ENCODE measurements at regions not wholly inside any gene's neighbourhood (a gene's known extent, or its start where the extent isn't known, plus 50 kb on each side); places are given as distances from the start of the nearest gene placed in this dataset.

DNA sequence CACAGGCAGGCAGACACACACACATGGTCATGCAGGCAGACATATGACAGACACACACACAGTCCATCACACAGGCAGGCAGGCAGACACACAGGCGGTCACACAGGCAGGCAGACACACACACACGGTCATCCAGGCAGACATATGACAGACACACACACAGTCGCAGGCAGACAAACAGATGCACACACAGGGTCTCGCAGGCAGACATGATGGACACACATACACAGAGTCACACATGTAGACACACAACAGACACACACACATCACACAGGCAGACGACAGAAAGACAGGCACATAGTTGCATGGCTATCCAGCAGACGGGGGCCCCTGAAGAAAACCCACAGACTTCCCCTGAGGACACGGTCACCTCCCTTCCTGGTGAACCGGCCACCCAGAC, 135.4 kb downstream of the NCOR2 start:
- Histone ChIP-seq H3F3A (ENCODE audit: low read depth) (no peaks in the 10 kb centered on the region), H3K9ac (ENCODE audit: low read depth, low read length, poor library complexity, severe bottlenecking) (no peak overlapping the region), H3K36me3 (ENCODE audit: insufficient read depth, low read length) (peaks cover 43% of the 10 kb centered on the region; the same call in 1 of the 2 replicates), H3K79me2 (ENCODE audit: insufficient read depth, low read length) (peaks cover 6% of the 10 kb centered on the region; the same call in 1 of the 2 replicates), H3K4me1 (ENCODE audit: insufficient read depth, low read length, poor library complexity, severe bottlenecking) (no peaks in the 10 kb centered on the region), H4K20me1 (ENCODE audit: insufficient read depth, low read length, poor library complexity, severe bottlenecking) (no peaks in the 10 kb centered on the region), H3K9me2 (replicated peaks; ENCODE audit: low read depth, low read length) (no peaks in the 10 kb centered on the region), H3K4me3 (ENCODE audit: low read length, poor library complexity, severe bottlenecking) (no peak overlapping the region), H3K9me3 (ENCODE audit: insufficient read depth, low read depth, low read length) (no peaks in the 10 kb centered on the region), H3K4me2 (ENCODE audit: low read depth, low read length, poor library complexity, severe bottlenecking) (no peak overlapping the region), H3K27me3 (ENCODE audit: insufficient read depth, low read length, poor library complexity, severe bottlenecking) (no peaks in the 10 kb centered on the region), H2AFZ (ENCODE audit: low read length) (no peak overlapping the region)
- TF ChIP-seq EZH2phosphoT487 (IDR thresholded peaks at IDR 0.05; ENCODE audit: borderline replicate concordance) (no peak), CTCF (conservative IDR thresholded peaks at IDR 0.05; ENCODE audit: low read length) (no peak)

DNA sequence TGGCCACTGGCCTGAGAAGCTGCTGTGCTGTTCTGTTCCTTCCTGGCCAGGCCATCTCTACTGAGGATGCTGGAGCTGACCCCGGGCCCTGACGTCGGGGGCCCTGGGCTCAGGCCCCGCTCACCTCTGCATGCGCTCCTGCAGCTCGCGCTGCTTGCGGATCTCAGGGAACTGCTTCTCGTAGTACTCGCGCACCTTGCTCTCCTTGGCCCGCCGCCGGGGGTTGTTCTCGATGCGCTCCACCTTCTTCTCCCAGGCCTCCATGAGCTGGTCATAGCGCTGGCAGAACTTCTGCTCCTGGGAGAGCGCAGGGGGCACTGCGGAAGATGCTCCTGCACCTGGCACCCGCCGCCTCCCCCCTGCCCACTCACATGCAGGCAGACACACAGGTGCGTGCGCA, 135.6 kb downstream of the RFLNA start:
- Histone ChIP-seq H3K4me1 (ENCODE audit: insufficient read depth, low read length, poor library complexity, severe bottlenecking) (no peaks in the 10 kb centered on the region), H3K36me3 (ENCODE audit: insufficient read depth, low read length) (peaks cover 43% of the 10 kb centered on the region; the same call in 1 of the 2 replicates), H3K79me2 (ENCODE audit: insufficient read depth, low read length) (peaks cover 6% of the 10 kb centered on the region; the same call in 1 of the 2 replicates), H3K9me3 (ENCODE audit: insufficient read depth, low read depth, low read length) (no peaks in the 10 kb centered on the region), H3K27me3 (ENCODE audit: insufficient read depth, low read length, poor library complexity, severe bottlenecking) (no peaks in the 10 kb centered on the region), H3K9me2 (replicated peaks; ENCODE audit: low read depth, low read length) (no peaks in the 10 kb centered on the region), H3K9ac (ENCODE audit: low read depth, low read length, poor library complexity, severe bottlenecking) (no peak overlapping the region), H3K4me2 (ENCODE audit: low read depth, low read length, poor library complexity, severe bottlenecking) (no peak overlapping the region), H4K20me1 (ENCODE audit: insufficient read depth, low read length, poor library complexity, severe bottlenecking) (no peaks in the 10 kb centered on the region), H3K4me3 (ENCODE audit: low read length, poor library complexity, severe bottlenecking) (no peak overlapping the region), H3F3A (ENCODE audit: low read depth) (no peaks in the 10 kb centered on the region), H2AFZ (ENCODE audit: low read length) (no peak overlapping the region)
- no peak for TF ChIP-seq CTCF (conservative IDR thresholded peaks at IDR 0.05; ENCODE audit: low read length)
- TF ChIP-seq EZH2phosphoT487 (IDR thresholded peaks at IDR 0.05; ENCODE audit: borderline replicate concordance) = no peak

DNA sequence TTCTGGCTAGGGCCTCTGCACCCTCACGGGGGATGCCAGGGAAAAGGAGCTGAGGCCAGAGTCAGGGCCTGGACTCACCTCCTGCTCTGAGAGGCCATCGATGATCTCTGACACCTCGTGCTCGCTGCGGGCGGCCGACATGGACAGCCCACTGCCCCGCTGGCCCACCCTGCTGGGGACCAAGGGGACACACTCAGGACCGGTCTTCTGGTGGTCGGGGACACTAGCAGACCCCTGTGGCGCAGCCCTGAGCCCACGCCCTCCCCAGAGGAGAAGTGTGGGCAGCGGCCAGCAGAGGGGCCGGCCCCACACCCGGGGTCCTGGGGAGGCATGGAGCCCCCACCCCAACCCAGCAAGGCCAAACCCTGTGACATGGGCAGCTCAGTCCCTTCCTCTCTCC, 134.6 kb downstream of the RFLNA start:
- H3K4me1 ChIP-seq (ENCODE audit: insufficient read depth, low read length, poor library complexity, severe bottlenecking) = no peaks in the 10 kb centered on the region
- H3K4me2 ChIP-seq (ENCODE audit: low read depth, low read length, poor library complexity, severe bottlenecking) = no peak overlapping the region
- H3K9me3 ChIP-seq (ENCODE audit: insufficient read depth, low read depth, low read length) = no peaks in the 10 kb centered on the region

More for the DNA sequence above, 134.6 kb downstream of the RFLNA start:
- Histone ChIP-seq H3K27me3 (ENCODE audit: insufficient read depth, low read length, poor library complexity, severe bottlenecking) (no peaks in the 10 kb centered on the region), H2AFZ (ENCODE audit: low read length) (no peak overlapping the region), H3K9ac (ENCODE audit: low read depth, low read length, poor library complexity, severe bottlenecking) (no peak overlapping the region), H3K9me2 (replicated peaks; ENCODE audit: low read depth, low read length) (no peaks in the 10 kb centered on the region), H3F3A (ENCODE audit: low read depth) (no peaks in the 10 kb centered on the region), H3K4me3 (ENCODE audit: low read length, poor library complexity, severe bottlenecking) (no peak overlapping the region), H3K36me3 (ENCODE audit: insufficient read depth, low read length) (peaks cover 44% of the 10 kb centered on the region; the same call in 1 of the 2 replicates), H3K79me2 (ENCODE audit: insufficient read depth, low read length) (peaks cover 6% of the 10 kb centered on the region; the same call in 1 of the 2 replicates), H4K20me1 (ENCODE audit: insufficient read depth, low read length, poor library complexity, severe bottlenecking) (no peaks in the 10 kb centered on the region)
- TF ChIP-seq EZH2phosphoT487 (IDR thresholded peaks at IDR 0.05; ENCODE audit: borderline replicate concordance) = no peak
- no peak for TF ChIP-seq CTCF (conservative IDR thresholded peaks at IDR 0.05; ENCODE audit: low read length)

Measured in Loucy (cell line).